Keratinocyte (primary cell): ENCODE measurements at regions not wholly inside any gene's neighbourhood (a gene's known extent, or its start where the extent isn't known, plus 50 kb on each side); places are given as distances from the start of the nearest gene placed in this dataset.

Experiments used
- DNase-seq: peaks from one replicate; pipeline ENCODE4 v3.0.0-alpha.2; 2011; ENCODE audit warnings: low read depth, missing footprints, low spot score
- FAIRE-seq: peaks from 2 replicates; lab custom pipeline; 2011; peaks lifted over from hg19 to GRCh38; lab: Jason Lieb, UNC
- H2AFZ ChIP-seq: 2 replicates; pipeline ENCODE4 v1.6.0; 2012; ENCODE audit warnings: low read length, control low read depth, inconsistent platforms; ENCODE audit not compliant: control insufficient read depth
- H3K27ac ChIP-seq: 2 replicates; pipeline ENCODE4 v1.5.1; 2011; ENCODE audit warnings: low read length; ENCODE audit not compliant: control insufficient read depth, insufficient read depth
- H3K27me3 ChIP-seq: 3 replicates; pipeline ENCODE4 v1.6.0; 2011; ENCODE audit warnings: low read length; ENCODE audit not compliant: control insufficient read depth, insufficient read depth; ENCODE audit errors: extremely low read depth
- H3K36me3 ChIP-seq, 2 experiments: 2 replicates in 1 of 2; 3 replicates in 1 of 2; pipeline ENCODE4 v1.5.1; 2011; ENCODE audit warnings: low read length in 2 of 2, mild to moderate bottlenecking in 1 of 2; ENCODE audit not compliant: control insufficient read depth in 2 of 2, insufficient read depth in 2 of 2; ENCODE audit errors: extremely low read depth in 1 of 2
- H3K4me1 ChIP-seq: 3 replicates; pipeline ENCODE4 v1.5.1; 2011; ENCODE audit warnings: low read length; ENCODE audit not compliant: control insufficient read depth, insufficient read depth; ENCODE audit errors: extremely low read depth
- H3K4me2 ChIP-seq: 3 replicates; pipeline ENCODE4 v1.6.0; 2011; ENCODE audit warnings: low read depth, low read length; ENCODE audit not compliant: control insufficient read depth, insufficient read depth; ENCODE audit errors: extremely low read depth
- H3K4me3 ChIP-seq, 3 experiments: fragments of 200-600 bp in 1 of 3; sonication (generic) in 1 of 3; 2 replicates in 2 of 3; 3 replicates in 1 of 3; pipeline ENCODE4 v1.5.1; 2011 to 2016; ENCODE audit warnings: low read length in 3 of 3, mild to moderate bottlenecking in 3 of 3, control low read depth in 2 of 3, inconsistent platforms in 1 of 3, low read depth in 1 of 3, mixed read lengths in 1 of 3, mixed run types in 1 of 3, moderate library complexity in 1 of 3; ENCODE audit not compliant: control insufficient read depth in 2 of 3, insufficient read depth in 2 of 3; ENCODE audit errors: extremely low read depth in 1 of 3
- H3K79me2 ChIP-seq: 2 replicates; pipeline ENCODE4 v1.6.0; 2012; ENCODE audit warnings: low read length; ENCODE audit not compliant: control insufficient read depth, insufficient read depth
- H3K9ac ChIP-seq: 3 replicates; pipeline ENCODE4 v1.6.0; 2011; ENCODE audit warnings: low read length; ENCODE audit not compliant: control insufficient read depth, insufficient read depth; ENCODE audit errors: extremely low read depth
- H3K9me1 ChIP-seq: 3 replicates; pipeline ENCODE4 v1.6.0; 2011; ENCODE audit warnings: low read length; ENCODE audit not compliant: control insufficient read depth, insufficient read depth; ENCODE audit errors: extremely low read depth
- H3K9me3 ChIP-seq: 2 replicates; pipeline ENCODE4 v1.5.1; 2012; ENCODE audit warnings: low read depth, low read length; ENCODE audit not compliant: control insufficient read depth
- H4K20me1 ChIP-seq: 3 replicates; pipeline ENCODE4 v1.6.0; 2011; ENCODE audit warnings: low read length; ENCODE audit not compliant: control insufficient read depth, insufficient read depth; ENCODE audit errors: extremely low read depth
- CTCF ChIP-seq, 3 experiments: IDR thresholded peaks in 1 of 3; conservative IDR thresholded peaks in 1 of 3; optimal IDR thresholded peaks in 1 of 3; 2 replicates in 2 of 3; 3 replicates in 1 of 3; pipeline versions ENCODE3 to v1.5.1; 2011; ENCODE audit warnings: low read length in 3 of 3, mild to moderate bottlenecking in 3 of 3, moderate library complexity in 2 of 3, control low read depth in 1 of 3, inconsistent platforms in 1 of 3; ENCODE audit not compliant: insufficient read depth in 2 of 3; ENCODE audit errors: extremely low read depth in 1 of 3
- EZH2 ChIP-seq: IDR thresholded peaks from one replicate; pipeline ENCODE4 v1.6.1; 2012; ENCODE audit warnings: inconsistent platforms, mild to moderate bottlenecking, low read length, moderate library complexity
- dilution Hi-C: fragments of 300-500 bp; cut with MboI; formaldehyde crosslinking; loops from one replicate; pipeline ENCODE4 v1.7.0; 2020; ENCODE audit warnings: low sequenced_read_pairs; ENCODE audit not compliant: extremely low pct_ligation_motif_present

GRCh38 chr9:88874391-88874790 is 116.9 kb upstream of the S1PR3 start:
- no peak overlapping the region for H3K4me2 ChIP-seq
- H3K79me2 ChIP-seq, result no peaks in the 10 kb centered on the region
- H3K27me3 ChIP-seq, result peaks cover 3% of the 10 kb centered on the region
- no peak overlapping the region for H3K27ac ChIP-seq
- H3K9me1 ChIP-seq, result no peaks in the 10 kb centered on the region
- no peaks in the 10 kb centered on the region for H4K20me1 ChIP-seq
- H3K36me3 ChIP-seq, result no peaks in the 10 kb centered on the region
- no peak overlapping the region for H3K4me3 ChIP-seq
- DNase-seq (no peak), FAIRE-seq (no peak)
- TF ChIP-seq EZH2 (no peak), CTCF (optimal IDR thresholded peaks at IDR 0.05 in 1 of 3, IDR thresholded peaks at IDR 0.05 in 1 of 3, conservative IDR thresholded peaks at IDR 0.05 in 1 of 3; ENCODE audit: extremely low read depth in 1 of 3, insufficient read depth in 2 of 3, low read length in 3 of 3) (no peak)
- no peak overlapping the region for H2AFZ ChIP-seq
- no peak overlapping the region for H3K9ac ChIP-seq
- no peaks in the 10 kb centered on the region for H3K4me1 ChIP-seq
- dilution Hi-C loops, result no loop called here
- H3K9me3 ChIP-seq, result no peaks in the 10 kb centered on the region

GRCh38 chr9:88875400-88876120 is 115.7 kb upstream of the S1PR3 start:
- Histone ChIP-seq H3K27me3 (peaks cover 2% of the 10 kb centered on the region), H3K4me3 (no peak overlapping the region), H3K36me3 (no peaks in the 10 kb centered on the region), H3K9me3 (no peaks in the 10 kb centered on the region), H3K4me1 (no peaks in the 10 kb centered on the region), H2AFZ (no peak overlapping the region), H3K9me1 (no peaks in the 10 kb centered on the region), H3K27ac (no peak overlapping the region), H3K79me2 (no peaks in the 10 kb centered on the region), H3K9ac (no peak overlapping the region), H3K4me2 (no peak overlapping the region), H4K20me1 (no peaks in the 10 kb centered on the region)
- DNase-seq (no peak), FAIRE-seq (no peak)
- TF ChIP-seq EZH2 (no peak), CTCF (optimal IDR thresholded peaks at IDR 0.05 in 1 of 3, IDR thresholded peaks at IDR 0.05 in 1 of 3, conservative IDR thresholded peaks at IDR 0.05 in 1 of 3; ENCODE audit: extremely low read depth in 1 of 3, insufficient read depth in 2 of 3, low read length in 3 of 3) (no peak)
- dilution Hi-C loops, result no loop called here
